ENCODE measurements at regions not wholly inside any gene's neighbourhood (a gene's known extent, or its start where the extent isn't known, plus 50 kb on each side); places are given as distances from the start of the nearest gene placed in this dataset.

- H3K4me3 ChIP-seq (ENCODE audit: control insufficient read depth, low read depth, low read length), result no peak overlapping the region
- no peak for DNase-seq (ENCODE audit: low read depth)
- TF ChIP-seq CTCF (IDR thresholded peaks at IDR 0.05; ENCODE audit: control insufficient read depth, insufficient read depth, low read depth, low read length, missing control alignments), result no peak
Measured at GRCh38 chr21:22649246-22649645, 1651.0 kb downstream of the NCAM2 start.

- no peak overlapping the region for H3K4me3 ChIP-seq (ENCODE audit: control insufficient read depth, low read depth, low read length)
- TF ChIP-seq CTCF (IDR thresholded peaks at IDR 0.05; ENCODE audit: control insufficient read depth, insufficient read depth, low read depth, low read length, missing control alignments), result no peak
- no peak for DNase-seq (ENCODE audit: low read depth)
Measured at GRCh38 chr21:22650226-22650625, 1652.0 kb downstream of the NCAM2 start.

- H3K4me3 ChIP-seq (ENCODE audit: control insufficient read depth, low read depth, low read length), result no peak overlapping the region
- TF ChIP-seq CTCF (IDR thresholded peaks at IDR 0.05; ENCODE audit: control insufficient read depth, insufficient read depth, low read depth, low read length, missing control alignments), result no peak
- DNase-seq (ENCODE audit: low read depth), result no peak
Measured at GRCh38 chr21:22657781-22658180, 1659.6 kb downstream of the NCAM2 start.

DNA sequence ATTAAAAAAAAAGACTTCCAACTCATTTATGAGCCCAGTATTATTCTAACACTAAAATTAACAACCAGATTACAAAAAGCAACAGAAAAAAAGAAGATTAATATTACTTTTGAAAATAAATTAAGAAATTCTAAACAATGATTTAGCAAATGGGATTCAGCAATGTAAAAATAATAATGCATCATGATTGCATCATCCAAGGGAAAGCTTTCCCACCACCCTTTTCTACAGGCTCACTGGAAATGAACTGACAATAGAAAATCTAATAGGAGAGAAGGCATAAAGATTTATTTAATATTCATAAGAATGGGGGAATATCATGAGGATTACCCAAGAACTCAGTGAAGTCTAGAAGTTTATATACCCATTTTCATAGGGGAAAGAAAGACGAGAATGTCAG is 1671.9 kb downstream of the NCAM2 start:
- H3K4me3 ChIP-seq (ENCODE audit: control insufficient read depth, low read depth, low read length), result no peak overlapping the region
- DNase-seq (ENCODE audit: low read depth), result no peak
- no peak for TF ChIP-seq CTCF (IDR thresholded peaks at IDR 0.05; ENCODE audit: control insufficient read depth, insufficient read depth, low read depth, low read length, missing control alignments)

DNA sequence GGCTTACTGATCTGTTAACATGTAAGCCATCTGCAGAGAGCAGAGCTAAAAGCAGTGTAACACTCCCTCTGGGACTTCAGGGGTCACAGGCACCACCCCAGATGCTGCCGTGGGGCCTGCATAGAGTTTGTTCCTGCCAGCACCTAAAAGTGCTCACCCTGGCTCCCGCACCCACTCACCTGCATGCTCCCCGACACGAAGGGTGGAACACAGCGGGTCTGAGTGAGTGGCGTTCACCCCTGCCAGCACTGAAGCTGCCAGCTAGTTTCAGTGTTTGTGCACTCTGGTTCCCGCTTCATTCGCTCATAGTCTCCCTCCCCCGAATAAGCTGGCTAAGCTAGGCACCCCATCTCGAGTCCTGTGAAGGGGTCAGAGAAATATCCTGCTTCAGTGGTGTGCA is 1681.0 kb downstream of the NCAM2 start:
- H3K4me3 ChIP-seq (ENCODE audit: control insufficient read depth, low read depth, low read length), result no peak overlapping the region
- no peak for DNase-seq (ENCODE audit: low read depth)
- TF ChIP-seq CTCF (IDR thresholded peaks at IDR 0.05; ENCODE audit: control insufficient read depth, insufficient read depth, low read depth, low read length, missing control alignments), result no peak

- no peak for DNase-seq (ENCODE audit: low read depth)
- H3K4me3 ChIP-seq (ENCODE audit: control insufficient read depth, low read depth, low read length), result no peak overlapping the region
- no peak for TF ChIP-seq CTCF (IDR thresholded peaks at IDR 0.05; ENCODE audit: control insufficient read depth, insufficient read depth, low read depth, low read length, missing control alignments)
Measured at GRCh38 chr21:22691658-22692057, 1693.4 kb downstream of the NCAM2 start.

- no peak overlapping the region for H3K4me3 ChIP-seq (ENCODE audit: control insufficient read depth, low read depth, low read length)
- DNase-seq (ENCODE audit: low read depth), result no peak
- no peak for TF ChIP-seq CTCF (IDR thresholded peaks at IDR 0.05; ENCODE audit: control insufficient read depth, insufficient read depth, low read depth, low read length, missing control alignments)
Measured at GRCh38 chr21:22703521-22703920, 1705.3 kb downstream of the NCAM2 start.
